ENCODE measurements at regions not wholly inside any gene's neighbourhood (a gene's known extent, or its start where the extent isn't known, plus 50 kb on each side); places are given as distances from the start of the nearest gene placed in this dataset.

- Mint-ChIP-seq H3K27me3 (peaks cover 7% of the 10 kb centered on the region), H3K9me3 (no peaks in the 10 kb centered on the region), H3K4me1 (no peaks in the 10 kb centered on the region), H3K4me3 (no peak overlapping the region), H3K27ac (no peak overlapping the region), H3K36me3 (ENCODE audit: low read depth) (no peaks in the 10 kb centered on the region)
- ATAC-seq, result no peak
- no peak for DNase-seq
These were observed 166.7 kb upstream of the ZEB2 start for GRCh38 chr2:144686518-144687215.

GRCh38 chr2:144683966-144684365 lies 164.0 kb upstream of the ZEB2 start:
- H3K27ac Mint-ChIP-seq, result no peak overlapping the region
- ATAC-seq, result no peak
- H3K9me3 Mint-ChIP-seq, result no peaks in the 10 kb centered on the region
- no peaks in the 10 kb centered on the region for H3K4me1 Mint-ChIP-seq
- peaks cover 4% of the 10 kb centered on the region for H3K27me3 Mint-ChIP-seq
- no peak for DNase-seq
- H3K36me3 Mint-ChIP-seq (ENCODE audit: low read depth), result no peaks in the 10 kb centered on the region
- no peak overlapping the region for H3K4me3 Mint-ChIP-seq

- Mint-ChIP-seq H3K9me3 (no peaks in the 10 kb centered on the region), H3K4me3 (no peak overlapping the region), H3K27me3 (peaks cover 4% of the 10 kb centered on the region), H3K4me1 (no peaks in the 10 kb centered on the region), H3K27ac (no peak overlapping the region), H3K36me3 (ENCODE audit: low read depth) (no peaks in the 10 kb centered on the region)
- DNase-seq (no peak), ATAC-seq (no peak)
These were observed 163.3 kb upstream of the ZEB2 start for GRCh38 chr2:144683107-144683753.

GRCh38 chr2:144682248-144682647 lies 162.3 kb upstream of the ZEB2 start:
- DNase-seq (no peak), ATAC-seq (no peak)
- H3K27ac Mint-ChIP-seq, result no peak overlapping the region

GRCh38 chr2:144681389-144681788 lies 161.5 kb upstream of the ZEB2 start:
- no peak for ATAC-seq
- DNase-seq, result no peak
- peaks cover 4% of the 10 kb centered on the region for H3K27me3 Mint-ChIP-seq
- no peaks in the 10 kb centered on the region for H3K4me1 Mint-ChIP-seq
- H3K4me3 Mint-ChIP-seq, result no peak overlapping the region
- H3K36me3 Mint-ChIP-seq (ENCODE audit: low read depth), result no peaks in the 10 kb centered on the region
- no peak overlapping the region for H3K27ac Mint-ChIP-seq
- no peaks in the 10 kb centered on the region for H3K9me3 Mint-ChIP-seq

More at GRCh38 chr2:144682248-144682647, 162.3 kb upstream of the ZEB2 start:
- H3K4me3 Mint-ChIP-seq, result no peak overlapping the region
- no peaks in the 10 kb centered on the region for H3K4me1 Mint-ChIP-seq
- H3K9me3 Mint-ChIP-seq, result no peaks in the 10 kb centered on the region
- peaks cover 4% of the 10 kb centered on the region for H3K27me3 Mint-ChIP-seq
- H3K36me3 Mint-ChIP-seq (ENCODE audit: low read depth), result no peaks in the 10 kb centered on the region

- Mint-ChIP-seq H3K4me3 (no peak overlapping the region), H3K36me3 (ENCODE audit: low read depth) (no peaks in the 10 kb centered on the region), H3K4me1 (no peaks in the 10 kb centered on the region), H3K27ac (no peak overlapping the region), H3K27me3 (peaks cover 4% of the 10 kb centered on the region), H3K9me3 (no peaks in the 10 kb centered on the region)
- DNase-seq (no peak), ATAC-seq (no peak)
These were observed 160.0 kb upstream of the ZEB2 start for GRCh38 chr2:144679942-144680341.

- H3K27me3 Mint-ChIP-seq, result peaks cover 4% of the 10 kb centered on the region
- H3K36me3 Mint-ChIP-seq (ENCODE audit: low read depth), result no peaks in the 10 kb centered on the region
- H3K4me1 Mint-ChIP-seq, result no peaks in the 10 kb centered on the region
- DNase-seq (no peak), ATAC-seq (no peak)
- no peaks in the 10 kb centered on the region for H3K9me3 Mint-ChIP-seq
- no peak overlapping the region for H3K4me3 Mint-ChIP-seq
- no peak overlapping the region for H3K27ac Mint-ChIP-seq
These were observed 158.8 kb upstream of the ZEB2 start for GRCh38 chr2:144678736-144679135.

GRCh38 chr2:144675731-144676130 lies 155.8 kb upstream of the ZEB2 start:
- H3K27me3 Mint-ChIP-seq, result no peaks in the 10 kb centered on the region
- no peak for DNase-seq
- ATAC-seq, result no peak
- H3K27ac Mint-ChIP-seq, result no peak overlapping the region
- no peak overlapping the region for H3K4me3 Mint-ChIP-seq
- no peaks in the 10 kb centered on the region for H3K36me3 Mint-ChIP-seq (ENCODE audit: low read depth)
- H3K4me1 Mint-ChIP-seq, result no peaks in the 10 kb centered on the region
- H3K9me3 Mint-ChIP-seq, result no peaks in the 10 kb centered on the region

- DNase-seq (no peak), ATAC-seq (no peak)
- Mint-ChIP-seq H3K36me3 (ENCODE audit: low read depth) (no peaks in the 10 kb centered on the region), H3K9me3 (no peaks in the 10 kb centered on the region), H3K27ac (no peak overlapping the region), H3K4me3 (no peak overlapping the region), H3K27me3 (no peaks in the 10 kb centered on the region), H3K4me1 (no peaks in the 10 kb centered on the region)
These were observed 155.4 kb upstream of the ZEB2 start for GRCh38 chr2:144675331-144675730.

- no peaks in the 10 kb centered on the region for H3K27me3 Mint-ChIP-seq
- H3K4me1 Mint-ChIP-seq, result no peaks in the 10 kb centered on the region
- H3K9me3 Mint-ChIP-seq, result no peaks in the 10 kb centered on the region
- DNase-seq (no peak), ATAC-seq (no peak)
- H3K27ac Mint-ChIP-seq, result no peak overlapping the region
- no peak overlapping the region for H3K4me3 Mint-ChIP-seq
- no peaks in the 10 kb centered on the region for H3K36me3 Mint-ChIP-seq (ENCODE audit: low read depth)
These were observed 154.2 kb upstream of the ZEB2 start for GRCh38 chr2:144674071-144674470.

- DNase-seq (no peak), ATAC-seq (no peak)
- H3K4me3 Mint-ChIP-seq, result no peak overlapping the region
- no peaks in the 10 kb centered on the region for H3K9me3 Mint-ChIP-seq
- no peaks in the 10 kb centered on the region for H3K4me1 Mint-ChIP-seq
- H3K27me3 Mint-ChIP-seq, result no peaks in the 10 kb centered on the region
- H3K27ac Mint-ChIP-seq, result no peak overlapping the region
- H3K36me3 Mint-ChIP-seq (ENCODE audit: low read depth), result no peaks in the 10 kb centered on the region
These were observed 153.5 kb upstream of the ZEB2 start for GRCh38 chr2:144673456-144673855.

GRCh38 chr2:144671695-144672455 lies 152.0 kb upstream of the ZEB2 start:
- H3K9me3 Mint-ChIP-seq, result no peaks in the 10 kb centered on the region
- H3K4me3 Mint-ChIP-seq, result no peak overlapping the region
- no peak overlapping the region for H3K27ac Mint-ChIP-seq
- DNase-seq, result no peak
- no peaks in the 10 kb centered on the region for H3K36me3 Mint-ChIP-seq (ENCODE audit: low read depth)
- H3K4me1 Mint-ChIP-seq, result no peaks in the 10 kb centered on the region
- no peak for ATAC-seq
- peaks cover 2% of the 10 kb centered on the region for H3K27me3 Mint-ChIP-seq

- Mint-ChIP-seq H3K27ac (no peak overlapping the region), H3K4me1 (peaks cover 2% of the 10 kb centered on the region), H3K9me3 (no peaks in the 10 kb centered on the region), H3K4me3 (no peak overlapping the region), H3K27me3 (peaks cover 2% of the 10 kb centered on the region), H3K36me3 (ENCODE audit: low read depth) (no peaks in the 10 kb centered on the region)
- ATAC-seq (no peak), DNase-seq (no peak)
These were observed 150.8 kb upstream of the ZEB2 start for GRCh38 chr2:144670738-144671137.

GRCh38 chr2:144670080-144670479 lies 150.2 kb upstream of the ZEB2 start:
- Mint-ChIP-seq H3K4me1 (peaks cover 2% of the 10 kb centered on the region), H3K27me3 (peaks cover 2% of the 10 kb centered on the region), H3K9me3 (no peaks in the 10 kb centered on the region), H3K4me3 (no peak overlapping the region), H3K36me3 (ENCODE audit: low read depth) (no peaks in the 10 kb centered on the region), H3K27ac (no peak overlapping the region)
- ATAC-seq (no peak), DNase-seq (no peak)
